ENCODE measurements at regions not wholly inside any gene's neighbourhood (a gene's known extent, or its start where the extent isn't known, plus 50 kb on each side); places are given as distances from the start of the nearest gene placed in this dataset.
"Not testable (repeated sequence)": the region's sequence is repeated elsewhere in the genome, so short reads cannot be mapped to it uniquely, and the experiment has no call there.

- not testable (repeated sequence) for DNase-seq
Measured at GRCh38 chr12:131214936-131215335, 261.2 kb downstream of the ADGRD1 start.

- DNase-seq = not testable (repeated sequence)
Measured at GRCh38 chr12:131216587-131216986, 262.9 kb downstream of the ADGRD1 start.

- DNase-seq = no peak
Measured at GRCh38 chr12:131217024-131217586, 263.4 kb downstream of the ADGRD1 start.

GRCh38 chr12:131218026-131218922 is 264.6 kb downstream of the ADGRD1 start:
- no peak for DNase-seq

- no peak for DNase-seq
Measured at GRCh38 chr12:131218923-131219669, 265.4 kb downstream of the ADGRD1 start.

- DNase-seq = no peak
Measured at GRCh38 chr12:131219670-131220330, 266.1 kb downstream of the ADGRD1 start.

GRCh38 chr12:131220331-131220685 is 266.6 kb downstream of the ADGRD1 start:
- no peak for DNase-seq

GRCh38 chr12:131221061-131221956 is 267.6 kb downstream of the ADGRD1 start:
- DNase-seq = no peak

- no peak for DNase-seq
Measured at GRCh38 chr12:131221957-131222328, 268.2 kb downstream of the ADGRD1 start.

- DNase-seq = peak; percentile 50
Measured at GRCh38 chr12:131222329-131223139, 268.8 kb downstream of the ADGRD1 start.

GRCh38 chr12:131223171-131223761 is 269.6 kb downstream of the ADGRD1 start:
- DNase-seq = no peak

GRCh38 chr12:131223791-131224225 is 270.1 kb downstream of the ADGRD1 start:
- DNase-seq = no peak

GRCh38 chr12:131224226-131225065 is 270.7 kb downstream of the ADGRD1 start:
- not testable (repeated sequence) for DNase-seq

GRCh38 chr12:131225066-131225380 is 271.3 kb downstream of the ADGRD1 start:
- not testable (repeated sequence) for DNase-seq

GRCh38 chr12:131226345-131227265 is 272.9 kb downstream of the ADGRD1 start:
- DNase-seq = no peak

- DNase-seq = not testable (repeated sequence)
Measured at GRCh38 chr12:131227641-131228040, 273.9 kb downstream of the ADGRD1 start.

- not testable (repeated sequence) for DNase-seq
Measured at GRCh38 chr12:131229079-131229425, 275.3 kb downstream of the ADGRD1 start.

GRCh38 chr12:131229426-131230339 is 276.0 kb downstream of the ADGRD1 start:
- DNase-seq = no peak

Data from stimulated activated CD8-positive, alpha-beta memory T cell treated with anti-CD3 and anti-CD28 coated beads, Interleukin-4, amount 100 ng/mL, for 48 hours (primary cell).